CD4-positive, alpha-beta T cell treated with Interleukin-21 for 1 hour (primary cell): ENCODE measurements at regions not wholly inside any gene's neighbourhood (a gene's known extent, or its start where the extent isn't known, plus 50 kb on each side); places are given as distances from the start of the nearest gene placed in this dataset.
A peak's percentile ranks its signal among the peaks of the same experiment; 100 is the strongest.
"Not testable (repeated sequence)": the region's sequence is repeated elsewhere in the genome, so short reads cannot be mapped to it uniquely, and the experiment has no call there.

Source experiments
- DNase-seq: peaks from one replicate; pipeline ENCODE4 v3.0.0-alpha.2; 2020

DNA sequence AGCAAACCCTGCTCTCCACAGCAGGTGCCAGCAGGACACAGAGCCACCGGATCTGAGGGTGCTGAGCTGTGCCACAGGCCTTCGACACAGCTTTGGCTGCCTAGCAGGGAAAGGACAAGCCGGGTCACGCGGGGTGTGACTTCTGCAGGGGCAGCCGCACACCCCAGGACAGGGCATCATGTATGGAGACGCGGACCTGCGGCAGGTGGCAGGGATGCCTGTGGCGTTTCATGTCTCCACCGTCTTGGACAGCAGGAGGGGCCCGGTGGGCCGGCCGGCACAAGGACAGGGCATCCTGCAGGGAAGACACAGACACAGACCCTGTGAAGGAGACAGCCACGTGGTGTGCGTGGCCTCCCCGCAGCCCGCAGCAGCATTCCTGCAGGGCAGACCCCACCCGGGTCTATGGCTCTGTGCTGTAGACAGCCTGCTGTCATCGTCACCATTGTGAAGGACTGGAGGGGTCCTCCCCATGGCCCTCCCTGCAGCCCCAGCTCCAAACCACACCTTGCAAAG lies 109.2 kb downstream of the PDGFA start:
- no peak for DNase-seq

DNA sequence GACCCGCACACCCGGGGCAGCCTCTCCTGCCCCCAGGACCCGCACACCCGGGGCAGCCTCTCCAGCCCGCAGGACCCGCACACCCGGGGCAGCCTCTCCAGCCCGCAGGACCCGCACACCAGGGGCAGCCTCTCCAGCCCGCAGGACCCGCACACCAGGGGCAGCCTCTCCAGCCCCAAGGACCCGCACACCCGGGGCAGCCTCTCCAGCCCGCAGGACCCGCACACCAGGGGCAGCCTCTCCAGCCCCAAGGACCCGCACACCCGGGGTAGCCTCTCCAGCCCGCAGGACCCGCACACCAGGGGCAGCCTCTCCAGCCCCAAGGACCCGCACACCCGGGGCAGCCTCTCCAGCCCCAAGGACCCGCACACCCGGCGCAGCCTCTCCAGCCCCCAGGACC lies 108.5 kb downstream of the PDGFA start:
- DNase-seq: not testable (repeated sequence)

DNA sequence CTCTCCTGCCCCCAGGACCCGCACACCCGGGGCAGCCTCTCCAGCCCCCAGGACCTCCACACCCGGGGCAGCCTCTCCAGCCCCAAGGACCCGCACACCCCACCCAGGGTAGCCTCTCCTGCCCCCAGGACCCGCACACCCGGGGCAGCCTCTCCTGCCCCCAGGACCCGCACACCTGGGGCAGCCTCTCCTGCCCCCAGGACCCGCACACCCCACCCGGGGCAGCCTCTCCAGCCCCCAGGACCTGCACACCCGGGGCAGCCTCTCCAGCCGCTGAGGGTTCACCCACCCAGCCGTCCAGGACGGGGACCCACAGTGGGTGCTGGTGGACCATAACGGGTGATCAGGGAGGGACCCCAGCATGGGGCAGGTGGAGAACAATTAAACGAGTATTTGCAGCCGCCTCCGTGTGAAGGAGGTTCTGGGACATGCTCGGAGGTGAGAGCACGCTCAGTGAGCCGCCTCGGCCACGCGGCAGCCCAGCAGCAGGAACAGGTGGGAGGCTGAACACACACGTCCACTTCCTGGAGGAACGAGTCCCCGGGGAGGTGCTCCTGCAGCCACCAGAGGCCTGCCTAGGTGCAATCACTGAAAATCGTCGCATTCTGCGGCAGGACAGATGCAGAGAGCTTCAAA lies 107.9 kb downstream of the PDGFA start:
- no peak for DNase-seq

DNA sequence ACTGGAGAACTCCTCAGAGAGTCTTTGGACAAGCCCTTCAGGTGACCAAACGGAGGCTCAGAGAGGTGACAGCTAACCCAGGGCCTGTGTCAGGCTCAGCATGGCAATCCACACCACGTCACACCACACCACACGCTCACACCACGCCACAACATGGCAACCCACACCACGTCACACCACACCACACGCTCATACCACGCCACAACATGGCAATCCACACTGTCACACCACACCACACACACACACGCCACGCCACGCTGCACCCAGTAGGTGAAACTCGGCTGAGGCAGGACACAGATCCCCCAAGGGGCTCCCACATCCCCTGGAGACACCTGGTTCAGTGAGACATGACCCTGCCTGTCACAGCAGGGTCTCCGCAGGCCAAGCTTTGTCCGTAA lies 107.3 kb downstream of the PDGFA start:
- DNase-seq: no peak

- DNase-seq: no peak
Measured at GRCh38 chr7:414681-415560, 104.7 kb downstream of the PDGFA start.

GRCh38 chr7:415646-416525 lies 103.8 kb downstream of the PDGFA start:
- no peak for DNase-seq

DNA sequence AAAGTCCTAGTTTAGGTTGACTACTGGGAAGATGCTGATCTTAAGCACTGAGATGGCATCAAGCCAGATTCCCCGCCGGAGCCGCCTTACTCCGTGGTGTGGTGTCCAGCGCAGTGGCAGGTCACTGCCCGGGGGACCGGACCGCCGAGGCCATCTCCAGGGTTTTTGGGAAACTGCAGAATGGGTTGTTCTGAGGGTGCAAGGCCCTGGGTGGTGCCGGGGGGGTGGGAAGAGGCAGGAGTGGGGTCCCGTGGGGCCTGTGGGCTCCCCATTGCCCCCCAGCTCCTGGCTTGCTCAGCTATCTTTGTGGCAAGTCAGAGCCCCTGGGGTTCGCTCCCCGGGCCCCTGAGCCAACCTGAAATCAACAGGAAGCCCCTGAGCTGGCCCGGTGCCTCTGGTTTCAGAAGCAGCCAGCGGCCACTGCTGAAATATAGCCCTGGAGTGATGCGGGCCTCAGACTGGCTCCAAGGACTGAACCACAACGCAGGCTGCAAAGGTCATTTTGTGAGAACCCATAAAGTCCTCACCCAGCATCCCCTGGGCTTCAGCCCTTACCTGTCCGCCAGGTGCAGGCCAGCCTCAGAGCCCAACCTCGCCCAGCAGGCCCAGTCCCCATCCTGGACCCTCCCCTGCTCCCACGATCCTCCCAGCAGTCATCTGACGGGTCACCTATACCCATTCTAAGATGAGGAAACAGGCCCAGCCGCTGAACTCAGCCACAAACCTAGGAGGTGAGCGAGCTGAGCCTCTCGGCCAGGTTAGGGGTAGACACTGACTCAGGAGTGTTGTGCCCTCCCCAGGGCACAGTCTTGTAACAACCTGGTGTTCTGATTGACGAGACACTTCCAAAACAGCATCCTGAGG lies 102.7 kb downstream of the PDGFA start:
- no peak for DNase-seq

GRCh38 chr7:417625-417889 lies 102.1 kb downstream of the PDGFA start:
- DNase-seq: no peak

DNA sequence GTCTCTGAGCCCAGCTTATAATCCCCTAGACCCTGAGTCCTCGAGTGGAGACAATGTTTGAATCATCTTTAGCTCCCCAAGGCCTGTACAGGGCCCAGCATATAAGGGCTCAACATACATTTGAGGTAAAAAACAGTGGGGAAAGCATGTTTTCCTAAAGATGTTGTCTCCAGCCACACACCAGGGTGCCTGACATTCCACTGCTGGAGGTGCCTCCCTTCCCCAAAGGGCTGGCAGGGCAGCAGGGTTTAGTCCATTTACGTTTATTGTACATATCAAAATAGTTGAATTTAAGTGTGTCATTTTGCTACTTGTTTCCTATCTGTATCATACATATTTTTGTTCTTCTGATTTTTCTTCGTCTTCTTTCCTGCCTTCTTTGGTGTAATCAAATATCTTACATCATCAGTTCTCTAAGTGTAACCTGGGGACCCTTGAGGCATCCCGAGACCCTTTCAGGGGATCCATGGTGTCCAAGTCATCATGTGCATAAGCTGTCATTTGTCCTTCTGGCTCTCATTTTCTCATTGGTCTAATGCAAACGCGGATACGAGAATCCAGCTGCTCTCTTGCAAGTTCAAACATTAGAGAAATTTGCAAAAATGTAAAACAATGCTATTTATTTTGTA lies 101.6 kb downstream of the PDGFA start:
- no peak for DNase-seq

DNA sequence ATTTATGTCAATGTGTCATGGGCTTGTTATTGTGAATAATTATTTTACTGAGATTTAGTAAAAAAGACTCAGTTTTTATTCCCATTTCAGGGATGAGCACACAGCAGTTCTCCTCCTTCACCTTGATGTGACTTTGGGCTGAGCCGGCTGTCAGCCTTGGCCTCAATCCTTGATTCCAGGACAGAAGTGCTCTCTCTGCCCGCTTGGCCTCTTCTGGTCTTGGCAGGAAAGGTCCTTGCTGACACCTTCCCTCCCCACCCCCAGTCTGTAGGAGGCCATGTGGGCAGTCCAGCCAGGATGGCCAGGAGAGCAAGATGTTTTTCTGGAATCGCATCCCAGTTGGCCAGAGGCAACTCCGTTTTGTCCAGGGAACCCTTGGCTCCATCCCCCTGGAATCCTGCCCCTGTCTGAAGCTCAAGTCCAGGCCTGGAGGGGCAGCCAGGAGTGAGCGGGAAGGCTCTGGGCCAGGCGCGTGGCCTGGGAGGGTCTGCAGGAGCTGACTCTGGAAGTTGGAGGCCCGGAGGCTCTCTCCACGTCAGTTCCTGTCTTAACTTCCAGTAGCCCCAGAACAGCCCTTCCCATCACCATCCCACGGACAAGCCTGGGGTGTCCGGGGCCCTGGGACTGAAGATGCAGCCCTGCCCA lies 100.9 kb downstream of the PDGFA start:
- DNase-seq: no peak

GRCh38 chr7:420142-421093 lies 99.2 kb downstream of the PDGFA start:
- DNase-seq: no peak

- DNase-seq: peak; percentile 28
Measured at GRCh38 chr7:421136-421991, 98.3 kb downstream of the PDGFA start.

GRCh38 chr7:422191-422885 lies 97.3 kb downstream of the PDGFA start:
- no peak for DNase-seq

DNA sequence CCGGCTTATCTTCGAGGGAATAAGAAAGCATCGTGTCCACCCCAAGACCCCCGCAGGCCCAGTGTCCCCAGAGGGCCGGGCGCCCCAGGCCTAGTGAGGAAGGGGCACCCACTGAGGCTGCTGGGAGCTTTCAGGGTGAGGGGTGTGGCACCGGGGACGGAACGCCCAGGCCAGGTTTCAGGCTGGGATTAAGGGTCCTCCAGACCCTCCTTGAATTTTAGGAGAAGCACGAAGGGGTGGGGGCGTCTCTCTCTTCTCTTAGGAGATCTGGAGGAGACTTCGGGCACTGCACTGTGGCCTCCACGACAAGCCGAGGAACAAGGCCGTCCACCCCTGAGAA lies 96.8 kb downstream of the PDGFA start:
- no peak for DNase-seq

GRCh38 chr7:423312-424260 lies 96.1 kb downstream of the PDGFA start:
- DNase-seq: no peak

GRCh38 chr7:424301-424935 lies 95.2 kb downstream of the PDGFA start:
- no peak for DNase-seq
